HCT116 (cell line): ENCODE measurements at regions not wholly inside any gene's neighbourhood (a gene's known extent, or its start where the extent isn't known, plus 50 kb on each side); places are given as distances from the start of the nearest gene placed in this dataset.

Experiments
- CEBPB ChIP-seq: IDR thresholded peaks from 2 replicates; pipeline ENCODE4 v1.6.1; 2012; ENCODE audit warnings: low read depth
- EZH2 ChIP-seq: fragments of 200-600 bp; sonication (generic); IDR thresholded peaks from 2 replicates; pipeline ENCODE4 v1.6.1; 2017; ENCODE audit warnings: antibody characterized with exemption, mixed run types
- EZH2phosphoT487 ChIP-seq: fragments of 200-600 bp; IDR thresholded peaks from 2 replicates; pipeline ENCODE4 v1.6.1; 2018; ENCODE audit warnings: antibody characterized with exemption, borderline replicate concordance
- POLR2A ChIP-seq: IDR thresholded peaks from 2 replicates; pipeline ENCODE4 v1.7.0; 2011; ENCODE audit warnings: borderline replicate concordance; ENCODE audit not compliant: insufficient read depth, insufficient read length; ENCODE audit errors: extremely low read depth
- POLR2AphosphoS5 ChIP-seq: IDR thresholded peaks from 2 replicates; pipeline ENCODE4 v1.6.1; 2011; ENCODE audit warnings: mild to moderate bottlenecking, low read depth, low read length, moderate library complexity
- SIN3A ChIP-seq: IDR thresholded peaks from 2 replicates; pipeline ENCODE4 v1.6.1; 2012; ENCODE audit warnings: low read depth
- SRF ChIP-seq: IDR thresholded peaks from 2 replicates; pipeline ENCODE4 v1.6.1; 2012; ENCODE audit warnings: low read depth
- ZFX ChIP-seq: fragments of 450-650 bp; IDR thresholded peaks from 2 replicates; pipeline ENCODE4 v1.6.1; 2017
- TF ChIP-seq, protein P1 (sequence below), 3 experiments: fragments of 200-600 bp in 1 of 3; sonication (generic) in 1 of 3; IDR thresholded peaks in 2 of 3; conservative IDR thresholded peaks in 1 of 3; 2 replicates each; pipeline ENCODE4 v1.5.1; 2012 to 2017; ENCODE audit warnings: low read depth in 2 of 3, low read length in 2 of 3, antibody characterized with exemption in 1 of 3, borderline replicate concordance in 1 of 3, control low read depth in 1 of 3, mild to moderate bottlenecking in 1 of 3, mixed read lengths in 1 of 3, mixed run types in 1 of 3, moderate library complexity in 1 of 3; ENCODE audit not compliant: insufficient read depth in 1 of 3
- TF ChIP-seq, protein P2 (sequence below): IDR thresholded peaks from 2 replicates; pipeline ENCODE4 v1.6.1; 2012; ENCODE audit warnings: low read depth
- TF ChIP-seq, protein P3 (sequence below): IDR thresholded peaks from 2 replicates; pipeline ENCODE4 v1.6.1; 2011; ENCODE audit warnings: mild to moderate bottlenecking, low read length, moderate library complexity; ENCODE audit not compliant: insufficient replicate concordance; ENCODE audit errors: extremely low read depth

DNA sequence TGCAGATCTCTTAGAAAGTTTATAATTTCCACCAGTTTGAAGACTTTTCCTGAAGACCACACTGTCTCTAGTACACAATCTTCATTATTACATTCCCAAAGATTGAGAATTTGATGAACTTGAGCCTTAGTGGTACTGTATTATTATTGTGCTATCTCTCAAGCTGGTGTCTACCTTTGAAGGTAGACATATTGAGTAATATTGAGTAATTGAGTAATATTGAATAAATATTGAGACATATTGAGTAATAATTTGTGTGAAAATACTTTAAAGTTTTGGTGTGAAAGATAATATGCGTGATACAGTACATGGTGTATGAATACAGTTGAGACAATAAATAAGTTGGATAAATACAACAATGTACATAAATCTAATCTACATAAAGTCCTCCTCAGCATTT lies 613.1 kb upstream of the ADGRL2 start:
- TF ChIP-seq ZFX (no peak), POLR2AphosphoS5 (no peak), CEBPB (no peak), EZH2 (no peak), EZH2phosphoT487 (no peak), SRF (no peak), SIN3A (no peak), POLR2A (no peak)
- TF ChIP-seq, protein P1, sequence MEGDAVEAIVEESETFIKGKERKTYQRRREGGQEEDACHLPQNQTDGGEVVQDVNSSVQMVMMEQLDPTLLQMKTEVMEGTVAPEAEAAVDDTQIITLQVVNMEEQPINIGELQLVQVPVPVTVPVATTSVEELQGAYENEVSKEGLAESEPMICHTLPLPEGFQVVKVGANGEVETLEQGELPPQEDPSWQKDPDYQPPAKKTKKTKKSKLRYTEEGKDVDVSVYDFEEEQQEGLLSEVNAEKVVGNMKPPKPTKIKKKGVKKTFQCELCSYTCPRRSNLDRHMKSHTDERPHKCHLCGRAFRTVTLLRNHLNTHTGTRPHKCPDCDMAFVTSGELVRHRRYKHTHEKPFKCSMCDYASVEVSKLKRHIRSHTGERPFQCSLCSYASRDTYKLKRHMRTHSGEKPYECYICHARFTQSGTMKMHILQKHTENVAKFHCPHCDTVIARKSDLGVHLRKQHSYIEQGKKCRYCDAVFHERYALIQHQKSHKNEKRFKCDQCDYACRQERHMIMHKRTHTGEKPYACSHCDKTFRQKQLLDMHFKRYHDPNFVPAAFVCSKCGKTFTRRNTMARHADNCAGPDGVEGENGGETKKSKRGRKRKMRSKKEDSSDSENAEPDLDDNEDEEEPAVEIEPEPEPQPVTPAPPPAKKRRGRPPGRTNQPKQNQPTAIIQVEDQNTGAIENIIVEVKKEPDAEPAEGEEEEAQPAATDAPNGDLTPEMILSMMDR (IDR thresholded peaks at IDR 0.05 in 2 of 3, conservative IDR thresholded peaks at IDR 0.05 in 1 of 3; ENCODE audit: borderline replicate concordance in 1 of 3, insufficient read depth in 1 of 3, low read depth in 2 of 3, low read length in 2 of 3), result no peak
- TF ChIP-seq, protein P2, sequence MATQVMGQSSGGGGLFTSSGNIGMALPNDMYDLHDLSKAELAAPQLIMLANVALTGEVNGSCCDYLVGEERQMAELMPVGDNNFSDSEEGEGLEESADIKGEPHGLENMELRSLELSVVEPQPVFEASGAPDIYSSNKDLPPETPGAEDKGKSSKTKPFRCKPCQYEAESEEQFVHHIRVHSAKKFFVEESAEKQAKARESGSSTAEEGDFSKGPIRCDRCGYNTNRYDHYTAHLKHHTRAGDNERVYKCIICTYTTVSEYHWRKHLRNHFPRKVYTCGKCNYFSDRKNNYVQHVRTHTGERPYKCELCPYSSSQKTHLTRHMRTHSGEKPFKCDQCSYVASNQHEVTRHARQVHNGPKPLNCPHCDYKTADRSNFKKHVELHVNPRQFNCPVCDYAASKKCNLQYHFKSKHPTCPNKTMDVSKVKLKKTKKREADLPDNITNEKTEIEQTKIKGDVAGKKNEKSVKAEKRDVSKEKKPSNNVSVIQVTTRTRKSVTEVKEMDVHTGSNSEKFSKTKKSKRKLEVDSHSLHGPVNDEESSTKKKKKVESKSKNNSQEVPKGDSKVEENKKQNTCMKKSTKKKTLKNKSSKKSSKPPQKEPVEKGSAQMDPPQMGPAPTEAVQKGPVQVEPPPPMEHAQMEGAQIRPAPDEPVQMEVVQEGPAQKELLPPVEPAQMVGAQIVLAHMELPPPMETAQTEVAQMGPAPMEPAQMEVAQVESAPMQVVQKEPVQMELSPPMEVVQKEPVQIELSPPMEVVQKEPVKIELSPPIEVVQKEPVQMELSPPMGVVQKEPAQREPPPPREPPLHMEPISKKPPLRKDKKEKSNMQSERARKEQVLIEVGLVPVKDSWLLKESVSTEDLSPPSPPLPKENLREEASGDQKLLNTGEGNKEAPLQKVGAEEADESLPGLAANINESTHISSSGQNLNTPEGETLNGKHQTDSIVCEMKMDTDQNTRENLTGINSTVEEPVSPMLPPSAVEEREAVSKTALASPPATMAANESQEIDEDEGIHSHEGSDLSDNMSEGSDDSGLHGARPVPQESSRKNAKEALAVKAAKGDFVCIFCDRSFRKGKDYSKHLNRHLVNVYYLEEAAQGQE, result no peak
- TF ChIP-seq, protein P3, sequence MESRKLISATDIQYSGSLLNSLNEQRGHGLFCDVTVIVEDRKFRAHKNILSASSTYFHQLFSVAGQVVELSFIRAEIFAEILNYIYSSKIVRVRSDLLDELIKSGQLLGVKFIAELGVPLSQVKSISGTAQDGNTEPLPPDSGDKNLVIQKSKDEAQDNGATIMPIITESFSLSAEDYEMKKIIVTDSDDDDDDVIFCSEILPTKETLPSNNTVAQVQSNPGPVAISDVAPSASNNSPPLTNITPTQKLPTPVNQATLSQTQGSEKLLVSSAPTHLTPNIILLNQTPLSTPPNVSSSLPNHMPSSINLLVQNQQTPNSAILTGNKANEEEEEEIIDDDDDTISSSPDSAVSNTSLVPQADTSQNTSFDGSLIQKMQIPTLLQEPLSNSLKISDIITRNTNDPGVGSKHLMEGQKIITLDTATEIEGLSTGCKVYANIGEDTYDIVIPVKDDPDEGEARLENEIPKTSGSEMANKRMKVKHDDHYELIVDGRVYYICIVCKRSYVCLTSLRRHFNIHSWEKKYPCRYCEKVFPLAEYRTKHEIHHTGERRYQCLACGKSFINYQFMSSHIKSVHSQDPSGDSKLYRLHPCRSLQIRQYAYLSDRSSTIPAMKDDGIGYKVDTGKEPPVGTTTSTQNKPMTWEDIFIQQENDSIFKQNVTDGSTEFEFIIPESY, result no peak
